ENCODE measurements at regions not wholly inside any gene's neighbourhood (a gene's known extent, or its start where the extent isn't known, plus 50 kb on each side); places are given as distances from the start of the nearest gene placed in this dataset.
"Not testable (repeated sequence)": the region's sequence is repeated elsewhere in the genome, so short reads cannot be mapped to it uniquely, and the experiment has no call there.

- Histone ChIP-seq H3K9me3 (ENCODE audit: low read length) (no peaks in the 10 kb centered on the region), H3K9ac (ENCODE audit: low read length) (peak overlapping the region; percentile 15), H2AFZ (ENCODE audit: low read length) (peak overlapping the region; percentile 4), H3K4me2 (ENCODE audit: low read depth, low read length, poor library complexity, severe bottlenecking) (peak overlapping the region; percentile 46), H4K20me1 (ENCODE audit: insufficient read depth, low read depth, low read length) (no peaks in the 10 kb centered on the region), H3K36me3 (ENCODE audit: insufficient read depth, low read length) (peaks cover 7% of the 10 kb centered on the region; the same call in 1 of the 2 replicates), H3K79me2 (ENCODE audit: low read length) (no peaks in the 10 kb centered on the region), H3K4me3 (ENCODE audit: low read length) (peak overlapping the region; percentile 2; the same call in 1 of the 2 replicates), H3K27ac (ENCODE audit: low read length) (peak overlapping the region; percentile 69), H3K4me1 (ENCODE audit: low read length) (peaks cover 38% of the 10 kb centered on the region), H3K27me3 (ENCODE audit: low read length) (no peaks in the 10 kb centered on the region), H3K9me2 (replicated peaks; ENCODE audit: insufficient read depth, low read length) (no peaks in the 10 kb centered on the region)
- peak; percentile 61 for DNase-seq
These were observed 64.5 kb upstream of the LSM6 start for GRCh38 chr4:146110871-146111485.

GRCh38 chr4:146108756-146109155 lies 66.8 kb upstream of the LSM6 start:
- peaks cover 42% of the 10 kb centered on the region for H3K4me1 ChIP-seq (ENCODE audit: low read length)
- H3K4me2 ChIP-seq (ENCODE audit: low read depth, low read length, poor library complexity, severe bottlenecking), result no peak overlapping the region
- H4K20me1 ChIP-seq (ENCODE audit: insufficient read depth, low read depth, low read length), result no peaks in the 10 kb centered on the region
- peaks cover 7% of the 10 kb centered on the region; the same call in 1 of the 2 replicates for H3K36me3 ChIP-seq (ENCODE audit: insufficient read depth, low read length)
- no peak overlapping the region for H3K27ac ChIP-seq (ENCODE audit: low read length)
- no peaks in the 10 kb centered on the region for H3K27me3 ChIP-seq (ENCODE audit: low read length)
- no peaks in the 10 kb centered on the region for H3K9me3 ChIP-seq (ENCODE audit: low read length)
- H3K79me2 ChIP-seq (ENCODE audit: low read length), result no peaks in the 10 kb centered on the region
- H2AFZ ChIP-seq (ENCODE audit: low read length), result no peak overlapping the region
- no peak overlapping the region for H3K4me3 ChIP-seq (ENCODE audit: low read length)
- H3K9ac ChIP-seq (ENCODE audit: low read length), result no peak overlapping the region
- no peaks in the 10 kb centered on the region for H3K9me2 ChIP-seq (replicated peaks; ENCODE audit: insufficient read depth, low read length)
- DNase-seq, result no peak

GRCh38 chr4:146107587-146108240 lies 67.8 kb upstream of the LSM6 start:
- H4K20me1 ChIP-seq (ENCODE audit: insufficient read depth, low read depth, low read length), result no peaks in the 10 kb centered on the region
- H3K36me3 ChIP-seq (ENCODE audit: insufficient read depth, low read length), result peaks cover 7% of the 10 kb centered on the region; the same call in 1 of the 2 replicates
- no peak overlapping the region for H3K4me2 ChIP-seq (ENCODE audit: low read depth, low read length, poor library complexity, severe bottlenecking)
- no peak for DNase-seq
- H3K4me3 ChIP-seq (ENCODE audit: low read length), result no peak overlapping the region
- peaks cover 39% of the 10 kb centered on the region for H3K4me1 ChIP-seq (ENCODE audit: low read length)
- H3K9me3 ChIP-seq (ENCODE audit: low read length), result no peaks in the 10 kb centered on the region
- H2AFZ ChIP-seq (ENCODE audit: low read length), result no peak overlapping the region
- H3K9ac ChIP-seq (ENCODE audit: low read length), result no peak overlapping the region
- no peaks in the 10 kb centered on the region for H3K27me3 ChIP-seq (ENCODE audit: low read length)
- no peaks in the 10 kb centered on the region for H3K79me2 ChIP-seq (ENCODE audit: low read length)
- H3K27ac ChIP-seq (ENCODE audit: low read length), result no peak overlapping the region
- no peaks in the 10 kb centered on the region for H3K9me2 ChIP-seq (replicated peaks; ENCODE audit: insufficient read depth, low read length)

- no peaks in the 10 kb centered on the region for H3K27me3 ChIP-seq (ENCODE audit: low read length)
- no peak overlapping the region for H3K4me2 ChIP-seq (ENCODE audit: low read depth, low read length, poor library complexity, severe bottlenecking)
- no peaks in the 10 kb centered on the region for H3K9me2 ChIP-seq (replicated peaks; ENCODE audit: insufficient read depth, low read length)
- no peak overlapping the region for H3K4me3 ChIP-seq (ENCODE audit: low read length)
- peaks cover 17% of the 10 kb centered on the region for H3K4me1 ChIP-seq (ENCODE audit: low read length)
- H3K79me2 ChIP-seq (ENCODE audit: low read length), result no peaks in the 10 kb centered on the region
- H3K27ac ChIP-seq (ENCODE audit: low read length), result peak overlapping the region; percentile 8
- no peaks in the 10 kb centered on the region for H4K20me1 ChIP-seq (ENCODE audit: insufficient read depth, low read depth, low read length)
- DNase-seq, result peak; percentile 52
- no peaks in the 10 kb centered on the region for H3K9me3 ChIP-seq (ENCODE audit: low read length)
- H3K9ac ChIP-seq (ENCODE audit: low read length), result no peak overlapping the region
- H3K36me3 ChIP-seq (ENCODE audit: insufficient read depth, low read length), result no peaks in the 10 kb centered on the region
- peak overlapping the region; percentile 3; the same call in 1 of the 2 replicates for H2AFZ ChIP-seq (ENCODE audit: low read length)
These were observed 70.1 kb upstream of the LSM6 start for GRCh38 chr4:146105464-146105863.

- Histone ChIP-seq H3K9me3 (ENCODE audit: low read length) (no peaks in the 10 kb centered on the region), H4K20me1 (ENCODE audit: insufficient read depth, low read depth, low read length) (no peaks in the 10 kb centered on the region), H3K36me3 (ENCODE audit: insufficient read depth, low read length) (no peaks in the 10 kb centered on the region), H3K9ac (ENCODE audit: low read length) (no peak overlapping the region), H3K27me3 (ENCODE audit: low read length) (no peaks in the 10 kb centered on the region), H3K79me2 (ENCODE audit: low read length) (no peaks in the 10 kb centered on the region), H3K4me1 (ENCODE audit: low read length) (peaks cover 18% of the 10 kb centered on the region), H3K27ac (ENCODE audit: low read length) (no peak overlapping the region), H3K4me3 (ENCODE audit: low read length) (no peak overlapping the region), H2AFZ (ENCODE audit: low read length) (no peak overlapping the region), H3K4me2 (ENCODE audit: low read depth, low read length, poor library complexity, severe bottlenecking) (no peak overlapping the region), H3K9me2 (replicated peaks; ENCODE audit: insufficient read depth, low read length) (no peaks in the 10 kb centered on the region)
- no peak for DNase-seq
These were observed 71.0 kb upstream of the LSM6 start for GRCh38 chr4:146104541-146104940.

GRCh38 chr4:146104052-146104451 lies 71.5 kb upstream of the LSM6 start:
- H3K4me2 ChIP-seq (ENCODE audit: low read depth, low read length, poor library complexity, severe bottlenecking); H3K4me3 ChIP-seq (ENCODE audit: low read length); H3K9ac ChIP-seq (ENCODE audit: low read length); H2AFZ ChIP-seq (ENCODE audit: low read length); H3K27ac ChIP-seq (ENCODE audit: low read length); H3K9me3 ChIP-seq (ENCODE audit: low read length); H3K9me2 ChIP-seq (replicated peaks; ENCODE audit: insufficient read depth, low read length); DNase-seq; H3K36me3 ChIP-seq (ENCODE audit: insufficient read depth, low read length); H4K20me1 ChIP-seq (ENCODE audit: insufficient read depth, low read depth, low read length); H3K27me3 ChIP-seq (ENCODE audit: low read length); H3K79me2 ChIP-seq (ENCODE audit: low read length): not testable (repeated sequence)
- H3K4me1 ChIP-seq (ENCODE audit: low read length), result peaks cover 23% of the 10 kb centered on the region

- Histone ChIP-seq H3K9ac (ENCODE audit: low read length) (peak overlapping the region; percentile 11; the same call in 1 of the 2 replicates), H3K4me1 (ENCODE audit: low read length) (peaks cover 31% of the 10 kb centered on the region), H4K20me1 (ENCODE audit: insufficient read depth, low read depth, low read length) (no peaks in the 10 kb centered on the region), H3K36me3 (ENCODE audit: insufficient read depth, low read length) (no peaks in the 10 kb centered on the region), H3K79me2 (ENCODE audit: low read length) (no peaks in the 10 kb centered on the region), H3K27ac (ENCODE audit: low read length) (no peak overlapping the region), H3K27me3 (ENCODE audit: low read length) (no peaks in the 10 kb centered on the region), H3K9me3 (ENCODE audit: low read length) (no peaks in the 10 kb centered on the region), H2AFZ (ENCODE audit: low read length) (peak overlapping the region; percentile 32; the same call in 1 of the 2 replicates), H3K4me3 (ENCODE audit: low read length) (no peak overlapping the region), H3K4me2 (ENCODE audit: low read depth, low read length, poor library complexity, severe bottlenecking) (peak overlapping the region; percentile 5), H3K9me2 (replicated peaks; ENCODE audit: insufficient read depth, low read length) (no peaks in the 10 kb centered on the region)
- peak; percentile 57 for DNase-seq
These were observed 75.9 kb upstream of the LSM6 start for GRCh38 chr4:146099585-146099984.

- H3K9me3 ChIP-seq (ENCODE audit: low read length), result no peaks in the 10 kb centered on the region
- H3K4me2 ChIP-seq (ENCODE audit: low read depth, low read length, poor library complexity, severe bottlenecking), result peak overlapping the region; percentile 5
- peak overlapping the region; percentile 32; the same call in 1 of the 2 replicates for H2AFZ ChIP-seq (ENCODE audit: low read length)
- no peaks in the 10 kb centered on the region for H3K27me3 ChIP-seq (ENCODE audit: low read length)
- H3K4me3 ChIP-seq (ENCODE audit: low read length), result no peak overlapping the region
- no peak for DNase-seq
- no peaks in the 10 kb centered on the region for H3K79me2 ChIP-seq (ENCODE audit: low read length)
- H4K20me1 ChIP-seq (ENCODE audit: insufficient read depth, low read depth, low read length), result no peaks in the 10 kb centered on the region
- H3K27ac ChIP-seq (ENCODE audit: low read length), result no peak overlapping the region
- H3K4me1 ChIP-seq (ENCODE audit: low read length), result peaks cover 36% of the 10 kb centered on the region
- no peak overlapping the region for H3K9ac ChIP-seq (ENCODE audit: low read length)
- no peaks in the 10 kb centered on the region for H3K9me2 ChIP-seq (replicated peaks; ENCODE audit: insufficient read depth, low read length)
- no peaks in the 10 kb centered on the region for H3K36me3 ChIP-seq (ENCODE audit: insufficient read depth, low read length)
These were observed 76.5 kb upstream of the LSM6 start for GRCh38 chr4:146098978-146099377.

Data from Karpas-422 (cell line).